GM21360 (cell line): ENCODE measurements at regions not wholly inside any gene's neighbourhood (a gene's known extent, or its start where the extent isn't known, plus 50 kb on each side); places are given as distances from the start of the nearest gene placed in this dataset.

Source experiments
- ATAC-seq: cut with Tn5 transposase; IDR thresholded peaks from one replicate; pipeline ENCODE4 v1.9.1; 2021; ENCODE audit warnings: mild to moderate bottlenecking, moderate library complexity; ENCODE audit not compliant: unreplicated experiment

GRCh38 chr6:19128701-19129100, 708.5 kb upstream of the ID4 start:
- ATAC-seq: no peak

DNA sequence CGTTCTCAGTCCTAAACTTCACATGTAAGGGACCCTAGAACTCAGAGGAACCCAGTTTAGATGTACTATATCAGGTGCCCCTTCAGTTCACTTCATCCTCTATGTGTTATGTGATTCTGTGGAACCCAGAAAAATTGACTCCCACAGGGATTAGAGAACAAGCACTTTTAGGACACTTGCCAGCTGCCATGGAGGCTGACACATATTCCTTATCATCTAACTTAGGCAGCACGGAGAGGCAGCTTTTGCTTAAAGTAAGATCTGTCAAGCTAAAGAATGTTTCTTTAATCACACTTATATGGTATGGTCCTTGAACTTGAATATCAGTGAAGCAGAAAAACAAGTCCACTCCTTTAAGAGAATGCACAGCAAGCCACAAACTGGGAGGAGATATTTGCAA, 701.5 kb upstream of the ID4 start:
- ATAC-seq: no peak

- no peak for ATAC-seq
Observed at GRCh38 chr6:19137505-19137904, 699.7 kb upstream of the ID4 start.

GRCh38 chr6:19142275-19142674, 694.9 kb upstream of the ID4 start:
- no peak for ATAC-seq

GRCh38 chr6:19150307-19150706, 686.9 kb upstream of the ID4 start:
- no peak for ATAC-seq

DNA sequence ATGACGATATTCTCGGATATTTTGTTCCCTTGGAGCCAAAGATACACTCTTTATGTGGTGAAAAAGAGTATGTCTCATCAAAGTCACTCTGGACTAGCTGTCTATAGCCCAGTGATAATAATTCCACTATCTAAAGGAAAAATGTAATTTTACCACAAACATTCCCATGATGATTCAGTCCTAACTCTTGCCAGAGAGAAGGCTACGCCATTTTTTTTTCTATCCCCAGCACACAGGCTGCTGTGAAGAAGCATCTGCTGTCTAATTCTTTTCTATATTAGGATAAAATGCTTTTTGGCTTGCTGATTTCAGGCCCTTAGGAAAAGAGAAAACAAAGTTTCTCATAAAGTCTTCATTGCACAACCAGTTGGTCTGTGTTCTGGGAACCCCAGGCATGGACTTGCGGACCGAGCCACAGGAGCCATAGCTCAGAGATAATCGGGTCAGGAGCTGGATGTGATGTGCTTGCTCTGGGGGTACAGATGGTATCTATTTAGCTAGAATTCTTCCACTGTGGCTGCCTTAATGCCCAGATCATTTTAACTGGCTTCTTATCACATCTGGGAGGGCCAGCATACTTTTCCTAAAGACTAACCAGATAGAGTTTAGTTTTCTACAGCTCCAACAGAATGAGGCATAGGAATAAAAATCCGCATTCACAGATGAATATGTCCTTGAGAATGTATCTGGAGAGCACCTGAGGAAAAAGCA, 683.7 kb upstream of the ID4 start:
- no peak for ATAC-seq

DNA sequence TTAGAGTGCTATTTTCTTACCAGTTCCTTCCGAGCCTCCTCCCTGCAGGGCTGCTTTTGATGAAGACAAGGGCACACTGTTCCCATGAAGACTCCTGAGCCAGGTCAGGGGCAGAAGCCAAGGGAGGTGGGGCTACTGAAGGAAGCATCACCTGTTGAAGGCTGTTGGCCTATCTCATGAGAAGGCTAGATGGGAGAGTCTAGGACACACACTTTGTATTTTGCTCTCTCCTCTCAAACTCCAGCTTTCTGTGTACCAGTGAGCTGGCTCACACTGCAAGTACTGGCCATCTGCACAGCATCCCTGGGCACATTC, 683.2 kb upstream of the ID4 start:
- ATAC-seq: no peak

- ATAC-seq: no peak
Observed at GRCh38 chr6:19156443-19156842, 680.7 kb upstream of the ID4 start.

GRCh38 chr6:19157486-19157885, 679.7 kb upstream of the ID4 start:
- no peak for ATAC-seq

GRCh38 chr6:19158586-19158985, 678.6 kb upstream of the ID4 start:
- ATAC-seq: no peak

GRCh38 chr6:19159089-19159488, 678.1 kb upstream of the ID4 start:
- ATAC-seq: no peak

DNA sequence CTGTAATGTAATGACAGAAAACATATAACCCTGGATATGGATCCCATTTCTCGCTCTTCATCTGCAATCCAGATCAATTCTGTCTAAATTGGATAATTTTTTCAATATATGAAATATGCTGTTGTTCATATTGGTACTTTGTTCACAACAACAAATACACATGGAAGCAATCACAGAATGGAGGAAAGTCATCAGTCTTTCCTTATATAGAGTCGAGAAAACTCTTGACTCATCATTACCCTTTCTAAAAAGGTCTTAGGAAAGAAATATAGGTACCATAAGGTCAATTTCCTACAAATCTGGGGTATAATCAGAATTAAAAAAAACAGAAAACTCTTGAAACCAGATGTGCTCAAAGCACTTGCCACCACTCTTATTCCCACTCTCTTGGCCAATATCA, 677.6 kb upstream of the ID4 start:
- ATAC-seq: no peak

DNA sequence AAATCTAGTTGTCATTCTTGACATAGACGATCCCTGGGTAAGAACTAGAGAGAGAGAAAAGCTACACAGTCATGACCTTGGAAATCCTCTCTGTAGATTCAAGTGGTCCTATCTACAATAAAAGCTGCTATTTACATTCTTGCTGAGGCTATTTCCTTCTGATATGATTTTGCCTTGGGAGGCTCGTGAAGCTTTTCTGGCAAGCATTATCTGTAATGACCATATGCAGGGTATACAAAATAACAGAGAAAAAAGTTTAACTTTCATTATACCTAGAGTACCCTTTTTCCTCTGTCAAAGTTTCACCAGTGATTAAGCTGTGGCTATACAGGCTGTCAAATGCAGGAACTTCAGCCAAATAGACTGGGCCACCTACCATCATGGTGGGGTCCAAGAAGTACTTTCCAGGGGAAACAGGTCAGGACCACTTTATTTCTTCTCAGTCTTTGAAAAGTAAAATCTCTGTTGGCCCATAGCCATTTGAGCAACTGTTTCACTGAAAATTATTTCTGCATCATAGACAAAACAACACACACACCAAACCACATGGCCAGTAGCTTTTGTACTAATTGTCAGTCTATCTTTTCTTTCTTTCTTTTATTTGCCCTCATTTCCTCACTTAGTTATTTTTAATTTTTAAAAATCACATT, 677.0 kb upstream of the ID4 start:
- ATAC-seq: no peak

DNA sequence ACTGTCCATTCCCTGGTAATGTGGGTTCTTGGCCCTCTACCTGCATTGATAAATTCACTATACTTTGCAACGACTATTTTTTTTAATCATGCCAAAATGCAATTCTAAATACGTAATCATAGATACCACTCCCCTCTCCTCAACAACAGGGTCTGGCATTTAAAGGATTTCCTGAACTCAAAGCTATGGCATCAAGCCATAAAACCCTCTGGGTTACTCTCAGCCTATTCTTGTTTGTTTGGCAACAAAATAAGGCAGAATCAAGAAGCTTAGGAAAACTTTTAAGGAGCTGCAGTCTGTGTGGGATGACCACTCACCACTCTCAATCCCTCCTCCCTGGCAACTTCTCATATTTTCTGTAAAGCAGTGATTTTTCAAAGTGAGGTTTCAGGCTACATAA, 669.9 kb upstream of the ID4 start:
- no peak for ATAC-seq

GRCh38 chr6:19169366-19169765, 667.8 kb upstream of the ID4 start:
- ATAC-seq: no peak

DNA sequence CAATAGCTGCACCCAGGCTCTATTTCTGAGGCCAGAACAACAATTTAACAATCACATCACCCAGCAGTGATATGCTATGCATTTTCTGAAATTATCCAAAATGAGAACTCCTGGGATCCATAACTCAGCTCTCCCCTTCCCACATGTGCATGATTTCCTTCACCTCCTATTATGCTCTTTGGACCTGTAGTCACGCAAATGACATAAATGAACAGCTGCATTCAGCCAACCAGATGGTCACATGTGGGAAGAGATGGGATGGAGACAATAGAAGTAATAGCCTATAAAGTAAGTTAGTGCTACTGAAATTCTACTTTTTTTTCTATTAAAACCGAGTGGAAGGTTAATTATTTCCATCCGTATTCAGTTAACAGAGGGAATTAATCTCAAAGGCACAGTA, 662.1 kb upstream of the ID4 start:
- ATAC-seq: no peak

- no peak for ATAC-seq
Observed at GRCh38 chr6:19180348-19181072, 656.7 kb upstream of the ID4 start.

DNA sequence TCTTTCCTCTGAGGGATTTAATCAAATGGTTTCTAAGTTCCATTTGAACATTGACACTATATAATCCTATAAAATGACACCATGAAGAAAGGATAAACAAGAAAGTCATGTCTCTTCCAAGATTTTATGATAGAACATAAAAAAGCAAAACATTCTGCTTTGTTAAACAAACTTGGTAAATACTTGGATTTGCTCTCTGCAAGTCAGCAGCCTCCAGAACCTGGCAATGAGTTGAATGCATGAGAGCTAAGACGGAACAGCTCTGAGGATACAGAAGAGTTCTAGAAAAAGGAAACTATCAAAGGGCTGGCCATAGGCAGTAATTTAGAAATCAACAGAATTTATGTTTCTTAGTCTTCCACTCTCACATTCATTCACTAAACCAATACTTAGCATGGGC, 656.0 kb upstream of the ID4 start:
- no peak for ATAC-seq

DNA sequence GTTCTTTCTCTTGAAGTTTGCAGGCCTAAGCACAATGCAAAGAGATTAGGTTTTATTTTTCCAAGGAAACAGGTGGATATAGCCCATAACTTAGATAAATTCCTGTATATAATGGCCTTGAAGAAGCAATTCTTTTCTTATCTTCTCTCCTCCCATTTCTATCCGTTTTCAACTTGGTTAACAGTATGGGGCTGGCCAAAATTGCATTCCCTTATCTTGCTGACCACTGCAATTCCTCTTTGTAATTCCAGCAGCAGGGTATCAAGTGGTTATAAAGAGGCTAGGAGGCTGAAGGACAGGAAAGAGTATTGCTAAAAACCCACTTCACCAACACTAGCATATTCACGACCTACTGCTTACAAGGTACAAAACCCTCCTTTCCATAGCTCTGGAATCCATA, 643.5 kb upstream of the ID4 start:
- ATAC-seq: no peak

GRCh38 chr6:19204445-19204844, 632.7 kb upstream of the ID4 start:
- no peak for ATAC-seq

GRCh38 chr6:19205076-19205475, 632.1 kb upstream of the ID4 start:
- ATAC-seq: no peak

DNA sequence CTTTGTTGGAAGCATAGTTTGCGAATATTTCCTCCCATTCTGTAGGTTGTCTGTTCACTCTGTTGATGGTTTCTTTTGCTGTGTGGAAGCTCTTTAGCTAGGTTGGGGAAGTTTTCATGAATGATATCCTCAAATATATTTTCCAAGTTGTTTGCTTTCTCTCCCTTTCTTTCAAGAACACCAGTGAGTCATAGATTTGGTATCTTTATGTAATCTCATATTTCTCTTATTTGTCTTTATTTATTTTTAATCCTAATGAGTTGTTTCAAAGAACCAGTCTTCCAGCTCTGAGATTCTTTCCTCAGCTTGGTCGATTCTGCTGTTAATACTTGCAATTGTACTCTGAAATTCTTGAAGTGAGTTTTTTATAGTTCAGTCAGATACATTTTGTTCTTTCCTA, 628.0 kb upstream of the ID4 start:
- ATAC-seq: no peak
